ENCODE measurements at regions not wholly inside any gene's neighbourhood (a gene's known extent, or its start where the extent isn't known, plus 50 kb on each side); places are given as distances from the start of the nearest gene placed in this dataset.

- TF ChIP-seq, protein P1, sequence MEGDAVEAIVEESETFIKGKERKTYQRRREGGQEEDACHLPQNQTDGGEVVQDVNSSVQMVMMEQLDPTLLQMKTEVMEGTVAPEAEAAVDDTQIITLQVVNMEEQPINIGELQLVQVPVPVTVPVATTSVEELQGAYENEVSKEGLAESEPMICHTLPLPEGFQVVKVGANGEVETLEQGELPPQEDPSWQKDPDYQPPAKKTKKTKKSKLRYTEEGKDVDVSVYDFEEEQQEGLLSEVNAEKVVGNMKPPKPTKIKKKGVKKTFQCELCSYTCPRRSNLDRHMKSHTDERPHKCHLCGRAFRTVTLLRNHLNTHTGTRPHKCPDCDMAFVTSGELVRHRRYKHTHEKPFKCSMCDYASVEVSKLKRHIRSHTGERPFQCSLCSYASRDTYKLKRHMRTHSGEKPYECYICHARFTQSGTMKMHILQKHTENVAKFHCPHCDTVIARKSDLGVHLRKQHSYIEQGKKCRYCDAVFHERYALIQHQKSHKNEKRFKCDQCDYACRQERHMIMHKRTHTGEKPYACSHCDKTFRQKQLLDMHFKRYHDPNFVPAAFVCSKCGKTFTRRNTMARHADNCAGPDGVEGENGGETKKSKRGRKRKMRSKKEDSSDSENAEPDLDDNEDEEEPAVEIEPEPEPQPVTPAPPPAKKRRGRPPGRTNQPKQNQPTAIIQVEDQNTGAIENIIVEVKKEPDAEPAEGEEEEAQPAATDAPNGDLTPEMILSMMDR (IDR thresholded peaks at IDR 0.05; ENCODE audit: poor library complexity), result peak; percentile 25
- TF ChIP-seq EZH2 (IDR thresholded peaks at IDR 0.05; ENCODE audit: borderline replicate concordance), result no peak
These were observed 715.3 kb upstream of the WWC1 start for GRCh38 chr5:167576126-167576525.

Measured in hepatocyte (in vitro differentiated cells).